HCT116 (cell line): ENCODE measurements at regions not wholly inside any gene's neighbourhood (a gene's known extent, or its start where the extent isn't known, plus 50 kb on each side); places are given as distances from the start of the nearest gene placed in this dataset.

Experiments
- ATAC-seq: fragments of 200-7000 bp; cut with Tn5 transposase; 2 replicates; pipeline ENCODE4 v1.9.1; 2020; ENCODE audit warnings: mild to moderate bottlenecking, moderate library complexity
- BruUV-seq: library from RNA; stranded (reverse); fragments of 400-500 nt; replicated peaks from 2 replicates; lab custom pipeline; 2021; lab: Mats Ljungman, UMichigan
- CTCF ChIA-PET: fragments of 300-600 bp; sonication (Branson Sonifier 250); formaldehyde crosslinking; loops from one replicate; lab custom pipeline; 2021; ENCODE audit warnings: antibody characterized with exemption; lab: Charles Lee
- POLR2A ChIA-PET: fragments of 300-600, 350-600 bp; sonication (Branson Sonifier 250); formaldehyde crosslinking; loops from one replicate; lab custom pipeline; 2021; ENCODE audit warnings: antibody characterized with exemption; lab: Charles Lee
- RAD21 ChIA-PET, 2 experiments: fragments of 300-600 bp; sonication (Branson Sonifier 250); formaldehyde crosslinking; loops; one replicate each; lab custom pipeline; 2023; ENCODE audit warnings: low total read pairs in 2 of 2; ENCODE audit not compliant: uncharacterized antibody in 2 of 2, unreplicated experiment in 2 of 2, low non-redundant PET in 1 of 2; lab: Charles Lee
- DNase-seq: peaks from one replicate; pipeline ENCODE4 v3.0.0-alpha.2; 2010; ENCODE audit warnings: low read depth, low spot score
- H2AFZ ChIP-seq: fragments of 200-600 bp; shearing (Covaris generic), sonication (generic); 2 replicates; pipeline ENCODE4 v1.6.1; 2017; ENCODE audit warnings: low read depth, mixed run types, mixed read lengths, antibody characterized with exemption, low read length; ENCODE audit not compliant: poor library complexity, severe bottlenecking
- H3K27ac ChIP-seq: 2 replicates; pipeline ENCODE4 v1.5.1; 2012; ENCODE audit warnings: low read depth, low read length
- H3K27me3 ChIP-seq: fragments of 200-600 bp; sonication (generic); 2 replicates; pipeline ENCODE4 v1.6.1; 2016; ENCODE audit warnings: mixed run types, low read length, mixed read lengths; ENCODE audit not compliant: insufficient read depth
- H3K36me3 ChIP-seq, 2 experiments: fragments of 200-500 bp in 1 of 2; fragments of 200-600 bp in 1 of 2; sonication (Bioruptor generic) in 1 of 2; sonication (generic) in 1 of 2; 2 replicates each; pipeline versions ENCODE4 v1.5.1 to v1.6.1; 2014 to 2016; ENCODE audit warnings: low read length in 2 of 2, inconsistent platforms in 1 of 2, mixed read lengths in 1 of 2, mixed run types in 1 of 2; ENCODE audit not compliant: insufficient read depth in 2 of 2, control insufficient read depth in 1 of 2
- H3K4me1 ChIP-seq, 2 experiments: fragments of 200-600 bp in 1 of 2; sonication (generic) in 1 of 2; 2 replicates each; pipeline versions ENCODE4 v1.5.1 to v1.6.1; 2012 to 2017; ENCODE audit warnings: low read length in 2 of 2, inconsistent platforms in 1 of 2, mild to moderate bottlenecking in 1 of 2, mixed read lengths in 1 of 2, mixed run types in 1 of 2, moderate library complexity in 1 of 2; ENCODE audit not compliant: insufficient read depth in 2 of 2, control insufficient read depth in 1 of 2
- H3K4me2 ChIP-seq: fragments of 200-600 bp; sonication (generic); 2 replicates; pipeline ENCODE4 v1.6.1; 2017; ENCODE audit warnings: mixed run types, low read length, mixed read lengths
- H3K4me3 ChIP-seq, 2 experiments: fragments of 200-600 bp in 1 of 2; sonication (generic) in 1 of 2; replicated peaks in 1 of 2; 2 replicates each; pipeline ENCODE4 v1.5.1; 2011 to 2016; ENCODE audit warnings: low read length in 2 of 2, control low read depth in 1 of 2, low read depth in 1 of 2, mild to moderate bottlenecking in 1 of 2, mixed read lengths in 1 of 2, mixed run types in 1 of 2
- H3K79me2 ChIP-seq: fragments of 200-600 bp; sonication (generic); 2 replicates; pipeline ENCODE4 v1.6.1; 2017; ENCODE audit warnings: mild to moderate bottlenecking, mixed run types, low read length, moderate library complexity, mixed read lengths; ENCODE audit not compliant: insufficient read depth
- H3K9ac ChIP-seq: fragments of 200-600 bp; sonication (generic); 2 replicates; pipeline ENCODE4 v1.6.1; 2016; ENCODE audit warnings: low read length, mixed read lengths
- H3K9me2 ChIP-seq: fragments of 200-600 bp; sonication (generic), shearing (Covaris generic); 2 replicates; pipeline ENCODE4 v1.6.1; 2017; ENCODE audit warnings: mixed run types, mild to moderate bottlenecking, moderate library complexity; ENCODE audit not compliant: insufficient read depth
- H3K9me3 ChIP-seq, 2 experiments: fragments of 200-500 bp in 1 of 2; fragments of 200-600 bp in 1 of 2; sonication (Bioruptor generic) in 1 of 2; sonication (generic) in 1 of 2; 2 replicates each; pipeline ENCODE4 v1.6.1; 2014 to 2017; ENCODE audit warnings: low read length in 2 of 2, mixed read lengths in 2 of 2, inconsistent platforms in 1 of 2, low read depth in 1 of 2, mild to moderate bottlenecking in 1 of 2, mixed run types in 1 of 2, moderate library complexity in 1 of 2; ENCODE audit not compliant: control insufficient read depth in 1 of 2, insufficient read depth in 1 of 2
- H4K20me1 ChIP-seq: fragments of 200-600 bp; sonication (generic), shearing (Covaris generic); 2 replicates; pipeline ENCODE4 v1.6.1; 2017; ENCODE audit warnings: mixed run types, mild to moderate bottlenecking, moderate library complexity; ENCODE audit not compliant: insufficient read depth
- CEBPB ChIP-seq: IDR thresholded peaks from 2 replicates; pipeline ENCODE4 v1.6.1; 2012; ENCODE audit warnings: low read depth
- CTCF ChIP-seq, 3 experiments: fragments of 200-600 bp in 1 of 3; sonication (generic) in 1 of 3; IDR thresholded peaks in 2 of 3; conservative IDR thresholded peaks in 1 of 3; 2 replicates each; pipeline ENCODE4 v1.5.1; 2012 to 2017; ENCODE audit warnings: low read depth in 2 of 3, low read length in 2 of 3, antibody characterized with exemption in 1 of 3, borderline replicate concordance in 1 of 3, control low read depth in 1 of 3, mild to moderate bottlenecking in 1 of 3, mixed read lengths in 1 of 3, mixed run types in 1 of 3, moderate library complexity in 1 of 3; ENCODE audit not compliant: insufficient read depth in 1 of 3
- EZH2 ChIP-seq: fragments of 200-600 bp; sonication (generic); IDR thresholded peaks from 2 replicates; pipeline ENCODE4 v1.6.1; 2017; ENCODE audit warnings: antibody characterized with exemption, mixed run types
- FOSL1 ChIP-seq: IDR thresholded peaks from 2 replicates; pipeline ENCODE4 v1.6.1; 2012; ENCODE audit warnings: low read depth
- MAX ChIP-seq: IDR thresholded peaks from 2 replicates; pipeline ENCODE4 v1.6.1; 2012
- POLR2A ChIP-seq: IDR thresholded peaks from 2 replicates; pipeline ENCODE4 v1.7.0; 2011; ENCODE audit warnings: borderline replicate concordance; ENCODE audit not compliant: insufficient read depth, insufficient read length; ENCODE audit errors: extremely low read depth
- POLR2AphosphoS5 ChIP-seq: IDR thresholded peaks from 2 replicates; pipeline ENCODE4 v1.6.1; 2011; ENCODE audit warnings: mild to moderate bottlenecking, low read depth, low read length, moderate library complexity
- RAD21 ChIP-seq: IDR thresholded peaks from 2 replicates; pipeline ENCODE4 v1.6.1; 2012; ENCODE audit warnings: low read depth, mild to moderate bottlenecking
- SIN3A ChIP-seq: IDR thresholded peaks from 2 replicates; pipeline ENCODE4 v1.6.1; 2012; ENCODE audit warnings: low read depth
- SP1 ChIP-seq: IDR thresholded peaks from 2 replicates; pipeline ENCODE4 v1.6.1; 2012; ENCODE audit warnings: low read depth
- SRF ChIP-seq: IDR thresholded peaks from 2 replicates; pipeline ENCODE4 v1.6.1; 2012; ENCODE audit warnings: low read depth
- YY1 ChIP-seq: IDR thresholded peaks from 2 replicates; pipeline ENCODE4 v1.6.1; 2011; ENCODE audit warnings: low read length, low read depth, moderate library complexity, mild to moderate bottlenecking; ENCODE audit not compliant: insufficient replicate concordance; ENCODE audit errors: extremely low read depth
- ZFX ChIP-seq: fragments of 450-650 bp; IDR thresholded peaks from 2 replicates; pipeline ENCODE4 v1.6.1; 2017
- ZNF274 ChIP-seq: fragments of 200-500 bp; sonication (Bioruptor generic); IDR thresholded peaks from 2 replicates; pipeline ENCODE4 v1.6.1; 2014; ENCODE audit warnings: mild to moderate bottlenecking, low read depth, low read length, inconsistent platforms
- intact Hi-C: fragments of 100-400 bp; cut with micrococcal nuclease; formaldehyde crosslinking; loops from 2 replicates; pipeline ENCODE4 v1.10.0; 2022
- TF ChIP-seq, protein P1 (sequence below): IDR thresholded peaks from 2 replicates; pipeline ENCODE4 v1.6.1; 2012; ENCODE audit warnings: low read depth

GRCh38 chr13:76148926-76149325 is 512.8 kb downstream of the LMO7 start:
- no peaks in the 10 kb centered on the region for H3K79me2 ChIP-seq
- H3K9me2 ChIP-seq = no peaks in the 10 kb centered on the region
- H3K27ac ChIP-seq = no peak overlapping the region
- intact Hi-C loops = no loop called here
- CTCF ChIA-PET = no interaction called here
- POLR2A ChIA-PET = no interaction called here
- no peak for ATAC-seq
- H3K4me1 ChIP-seq = no peaks in the 10 kb centered on the region
- TF ChIP-seq POLR2A (no peak), YY1 (no peak), SIN3A (no peak), FOSL1 (no peak), POLR2AphosphoS5 (no peak), CTCF (IDR thresholded peaks at IDR 0.05 in 2 of 3, conservative IDR thresholded peaks at IDR 0.05 in 1 of 3; ENCODE audit: borderline replicate concordance in 1 of 3, insufficient read depth in 1 of 3, low read depth in 2 of 3, low read length in 2 of 3) (no peak), SP1 (no peak), ZFX (no peak), CEBPB (no peak), SRF (no peak), ZNF274 (no peak)
- no peak overlapping the region for H3K4me3 ChIP-seq
- no peak overlapping the region for H3K4me2 ChIP-seq
- no peaks in the 10 kb centered on the region for H3K27me3 ChIP-seq
- H3K36me3 ChIP-seq = no peaks in the 10 kb centered on the region
- H4K20me1 ChIP-seq = no peaks in the 10 kb centered on the region
- BruUV-seq = no TSS peak
- RAD21 ChIA-PET = no interaction called here
- no peak overlapping the region for H2AFZ ChIP-seq
- no peak for DNase-seq
- H3K9ac ChIP-seq = no peak overlapping the region
- H3K9me3 ChIP-seq = no peaks in the 10 kb centered on the region

DNA sequence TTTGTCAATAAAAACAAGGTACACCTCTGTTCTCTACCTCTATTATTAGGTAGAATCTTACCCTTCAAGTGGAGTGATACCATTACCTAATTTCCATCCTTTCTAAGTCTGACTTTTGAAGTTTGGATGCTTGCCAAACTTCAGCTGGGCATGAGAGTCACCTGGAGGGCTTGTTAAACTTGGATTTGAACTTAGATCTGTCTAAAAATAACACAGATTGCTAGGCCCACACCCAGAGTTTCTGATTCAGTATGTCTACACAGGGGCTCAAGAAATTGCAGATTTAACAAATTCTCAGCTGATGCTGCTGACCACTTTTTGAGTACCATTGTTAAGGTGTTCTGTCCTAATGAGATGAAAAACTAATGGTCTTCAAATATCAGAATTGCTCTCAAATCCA is 512.2 kb downstream of the LMO7 start:
- H3K79me2 ChIP-seq = no peaks in the 10 kb centered on the region
- POLR2A ChIA-PET = no interaction called here
- no peaks in the 10 kb centered on the region for H3K9me3 ChIP-seq
- no peak overlapping the region for H3K9ac ChIP-seq
- no peak overlapping the region for H3K4me2 ChIP-seq
- H2AFZ ChIP-seq = no peak overlapping the region
- H3K4me1 ChIP-seq = no peaks in the 10 kb centered on the region
- CTCF ChIA-PET = no interaction called here
- H3K27ac ChIP-seq = no peak overlapping the region
- DNase-seq (no peak), ATAC-seq (no peak)
- no TSS peak for BruUV-seq
- no peaks in the 10 kb centered on the region for H3K27me3 ChIP-seq
- no peaks in the 10 kb centered on the region for H3K36me3 ChIP-seq
- no peaks in the 10 kb centered on the region for H4K20me1 ChIP-seq
- intact Hi-C loops = no loop called here
- no peak for TF ChIP-seq POLR2A
- TF ChIP-seq RAD21 = no peak
- no peak for TF ChIP-seq SRF
- TF ChIP-seq, protein P1, sequence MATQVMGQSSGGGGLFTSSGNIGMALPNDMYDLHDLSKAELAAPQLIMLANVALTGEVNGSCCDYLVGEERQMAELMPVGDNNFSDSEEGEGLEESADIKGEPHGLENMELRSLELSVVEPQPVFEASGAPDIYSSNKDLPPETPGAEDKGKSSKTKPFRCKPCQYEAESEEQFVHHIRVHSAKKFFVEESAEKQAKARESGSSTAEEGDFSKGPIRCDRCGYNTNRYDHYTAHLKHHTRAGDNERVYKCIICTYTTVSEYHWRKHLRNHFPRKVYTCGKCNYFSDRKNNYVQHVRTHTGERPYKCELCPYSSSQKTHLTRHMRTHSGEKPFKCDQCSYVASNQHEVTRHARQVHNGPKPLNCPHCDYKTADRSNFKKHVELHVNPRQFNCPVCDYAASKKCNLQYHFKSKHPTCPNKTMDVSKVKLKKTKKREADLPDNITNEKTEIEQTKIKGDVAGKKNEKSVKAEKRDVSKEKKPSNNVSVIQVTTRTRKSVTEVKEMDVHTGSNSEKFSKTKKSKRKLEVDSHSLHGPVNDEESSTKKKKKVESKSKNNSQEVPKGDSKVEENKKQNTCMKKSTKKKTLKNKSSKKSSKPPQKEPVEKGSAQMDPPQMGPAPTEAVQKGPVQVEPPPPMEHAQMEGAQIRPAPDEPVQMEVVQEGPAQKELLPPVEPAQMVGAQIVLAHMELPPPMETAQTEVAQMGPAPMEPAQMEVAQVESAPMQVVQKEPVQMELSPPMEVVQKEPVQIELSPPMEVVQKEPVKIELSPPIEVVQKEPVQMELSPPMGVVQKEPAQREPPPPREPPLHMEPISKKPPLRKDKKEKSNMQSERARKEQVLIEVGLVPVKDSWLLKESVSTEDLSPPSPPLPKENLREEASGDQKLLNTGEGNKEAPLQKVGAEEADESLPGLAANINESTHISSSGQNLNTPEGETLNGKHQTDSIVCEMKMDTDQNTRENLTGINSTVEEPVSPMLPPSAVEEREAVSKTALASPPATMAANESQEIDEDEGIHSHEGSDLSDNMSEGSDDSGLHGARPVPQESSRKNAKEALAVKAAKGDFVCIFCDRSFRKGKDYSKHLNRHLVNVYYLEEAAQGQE = no peak
- no peak for TF ChIP-seq YY1
- TF ChIP-seq MAX = no peak
- no peak for TF ChIP-seq POLR2AphosphoS5
- TF ChIP-seq SP1 = no peak
- TF ChIP-seq EZH2 = no peak
- no peak overlapping the region for H3K4me3 ChIP-seq
- RAD21 ChIA-PET = no interaction called here
- H3K9me2 ChIP-seq = no peaks in the 10 kb centered on the region
